IMR-90 (cell line): ENCODE measurements at regions not wholly inside any gene's neighbourhood (a gene's known extent, or its start where the extent isn't known, plus 50 kb on each side); places are given as distances from the start of the nearest gene placed in this dataset.

Source experiments
- ATAC-seq: fragments of 200-7000 bp; cut with Tn5 transposase; 2 replicates; pipeline ENCODE4 v1.9.1; 2020; ENCODE audit warnings: low read depth, mild to moderate bottlenecking, moderate library complexity
- BruUV-seq: library from RNA; stranded (reverse); fragments of 400-500 nt; replicated peaks from 2 replicates; lab custom pipeline; 2021; lab: Mats Ljungman, UMichigan
- CTCF ChIA-PET: fragments of 300-600 bp; formaldehyde crosslinking; extraction: SDS; loops from one replicate; lab custom pipeline; 2021; ENCODE audit warnings: antibody characterized with exemption; lab: Yijun Ruan, JAX
- POLR2A ChIA-PET: fragments of 300-600 bp; sonication (Branson Sonifier 250); formaldehyde crosslinking; loops from one replicate; lab custom pipeline; 2022; ENCODE audit warnings: antibody characterized with exemption; ENCODE audit not compliant: unreplicated experiment; lab: Charles Lee
- DNase-seq: peaks from one replicate; pipeline ENCODE4 v3.0.0; 2013
- H2AFZ ChIP-seq: replicated peaks from 2 replicates; pipeline ENCODE3; 2013; ENCODE audit warnings: low read length, mild to moderate bottlenecking; ENCODE audit not compliant: poor library complexity
- H2AK5ac ChIP-seq: 2 replicates; pipeline ENCODE4 v1.6.1; 2013; ENCODE audit warnings: low read depth, low read length, inconsistent platforms
- H2AK9ac ChIP-seq: replicated peaks from 2 replicates; pipeline ENCODE3; 2013; ENCODE audit warnings: mild to moderate bottlenecking, low read depth, low read length, moderate library complexity; ENCODE audit not compliant: poor library complexity
- H2BK120ac ChIP-seq: 2 replicates; pipeline ENCODE4 v1.6.1; 2013; ENCODE audit warnings: low read depth, low read length, inconsistent platforms
- H2BK15ac ChIP-seq: 3 replicates; pipeline ENCODE4 v1.6.1; 2013; ENCODE audit warnings: low read depth, low read length, inconsistent platforms
- H2BK20ac ChIP-seq: 2 replicates; pipeline ENCODE4 v1.6.1; 2013; ENCODE audit warnings: low read depth, mild to moderate bottlenecking, inconsistent platforms, low read length, moderate library complexity
- H2BK5ac ChIP-seq: 2 replicates; pipeline ENCODE4 v1.6.1; 2013; ENCODE audit warnings: mild to moderate bottlenecking, low read depth, low read length, inconsistent platforms; ENCODE audit not compliant: poor library complexity, severe bottlenecking
- H3K14ac ChIP-seq: replicated peaks from 2 replicates; pipeline ENCODE4 v1.6.1; 2013; ENCODE audit warnings: low read depth, low read length, inconsistent platforms
- H3K18ac ChIP-seq: 2 replicates; pipeline ENCODE4 v1.6.1; 2013; ENCODE audit warnings: low read depth, low read length, control low read depth
- H3K23ac ChIP-seq: 2 replicates; pipeline ENCODE4 v1.6.1; 2013; ENCODE audit warnings: low read depth, low read length, inconsistent platforms
- H3K27ac ChIP-seq: 2 replicates; pipeline ENCODE4 v1.5.1; 2013; ENCODE audit warnings: mild to moderate bottlenecking, control low read depth, low read length; ENCODE audit not compliant: insufficient read depth
- H3K27me3 ChIP-seq: 2 replicates; pipeline ENCODE4 v1.6.1; 2013; ENCODE audit warnings: low read length; ENCODE audit not compliant: control insufficient read depth, insufficient read depth
- H3K36me3 ChIP-seq: 2 replicates; pipeline ENCODE4 v1.6.1; 2013; ENCODE audit warnings: low read length, mixed read lengths; ENCODE audit not compliant: control insufficient read depth, insufficient read depth
- H3K4ac ChIP-seq: 2 replicates; pipeline ENCODE4 v1.6.1; 2013; ENCODE audit warnings: low read depth, low read length, inconsistent platforms
- H3K4me1 ChIP-seq: 2 replicates; pipeline ENCODE4 v1.6.1; 2013; ENCODE audit warnings: low read length, mixed read lengths; ENCODE audit not compliant: control insufficient read depth, insufficient read depth
- H3K4me2 ChIP-seq: 2 replicates; pipeline ENCODE4 v1.6.1; 2013; ENCODE audit warnings: low read depth, mild to moderate bottlenecking, control low read depth, low read length, moderate library complexity
- H3K4me3 ChIP-seq: 2 replicates; pipeline ENCODE4 v1.5.1; 2013; ENCODE audit warnings: low read depth, mild to moderate bottlenecking, control low read depth, low read length, moderate library complexity; ENCODE audit not compliant: insufficient read depth
- H3K56ac ChIP-seq: 2 replicates; pipeline ENCODE4 v1.6.1; 2013; ENCODE audit warnings: low read length, inconsistent platforms; ENCODE audit not compliant: insufficient read depth; ENCODE audit errors: extremely low read depth
- H3K79me1 ChIP-seq, 2 experiments: 2 replicates each; pipeline ENCODE4 v1.6.1; 2013; ENCODE audit warnings: low read length in 2 of 2, inconsistent platforms in 1 of 2, low read depth in 1 of 2
- H3K9ac ChIP-seq: 2 replicates; pipeline ENCODE4 v1.6.1; 2013; ENCODE audit warnings: low read depth, low read length, control low read depth
- H3K9me1 ChIP-seq: 2 replicates; pipeline ENCODE4 v1.6.1; 2013; ENCODE audit warnings: low read length, inconsistent platforms; ENCODE audit not compliant: insufficient read depth
- H3K9me3 ChIP-seq: 2 replicates; pipeline ENCODE4 v1.6.1; 2013; ENCODE audit warnings: low read length; ENCODE audit not compliant: control insufficient read depth, insufficient read depth
- H4K20me1 ChIP-seq: 2 replicates; pipeline ENCODE4 v1.6.1; 2013; ENCODE audit warnings: low read length, inconsistent platforms; ENCODE audit not compliant: insufficient read depth
- H4K5ac ChIP-seq: 2 replicates; pipeline ENCODE4 v1.6.1; 2013; ENCODE audit warnings: mild to moderate bottlenecking, low read depth, low read length, control low read depth
- H4K8ac ChIP-seq, 2 experiments: 2 replicates each; pipeline ENCODE4 v1.6.1; 2013; ENCODE audit warnings: low read depth in 2 of 2, low read length in 2 of 2, control low read depth in 1 of 2, inconsistent platforms in 1 of 2
- H4K91ac ChIP-seq: 2 replicates; pipeline ENCODE4 v1.6.1; 2013; ENCODE audit warnings: low read depth, low read length, inconsistent platforms; ENCODE audit not compliant: insufficient read depth
- BHLHE40 ChIP-seq: fragments of 150-350 bp; IDR thresholded peaks from 2 replicates; pipeline ENCODE4 v1.6.1; 2016; ENCODE audit warnings: mild to moderate bottlenecking, low read depth, low read length
- CEBPB ChIP-seq: IDR thresholded peaks from 2 replicates; pipeline ENCODE4 v1.6.1; 2012; ENCODE audit warnings: low read depth, low read length, improper control_type of control experiment
- CHD1 ChIP-seq: IDR thresholded peaks from 2 replicates; pipeline ENCODE4 v1.6.1; 2012; ENCODE audit warnings: low read depth, low read length, improper control_type of control experiment
- ELK1 ChIP-seq: fragments of 150-350 bp; IDR thresholded peaks from 2 replicates; pipeline ENCODE4 v1.6.1; 2016; ENCODE audit warnings: low read depth, mild to moderate bottlenecking, low read length, moderate library complexity, borderline replicate concordance
- FOS ChIP-seq: fragments of 150-350 bp; IDR thresholded peaks from 2 replicates; pipeline ENCODE4 v1.6.1; 2016; ENCODE audit warnings: low read depth, low read length
- MAFK ChIP-seq: IDR thresholded peaks from 2 replicates; pipeline ENCODE4 v1.6.1; 2012; ENCODE audit warnings: low read depth, low read length, improper control_type of control experiment
- MAZ ChIP-seq: IDR thresholded peaks from 2 replicates; pipeline ENCODE4 v1.6.1; 2012; ENCODE audit warnings: low read depth, mild to moderate bottlenecking, low read length, improper control_type of control experiment, moderate library complexity, borderline replicate concordance
- MXI1 ChIP-seq: IDR thresholded peaks from 2 replicates; pipeline ENCODE4 v1.6.1; 2012; ENCODE audit warnings: low read depth, mild to moderate bottlenecking, low read length, moderate library complexity, borderline replicate concordance
- NFE2L2 ChIP-seq: fragments of 150-350 bp; IDR thresholded peaks from 2 replicates; pipeline ENCODE4 v1.6.1; 2016; ENCODE audit warnings: low read depth, mild to moderate bottlenecking, low read length
- POLR2A ChIP-seq: IDR thresholded peaks from 2 replicates; pipeline ENCODE4 v1.6.1; 2012; ENCODE audit warnings: mild to moderate bottlenecking, low read depth, low read length
- RAD21 ChIP-seq: IDR thresholded peaks from 2 replicates; pipeline ENCODE4 v1.6.1; 2012; ENCODE audit warnings: low read length, improper control_type of control experiment
- RCOR1 ChIP-seq: IDR thresholded peaks from 2 replicates; pipeline ENCODE4 v1.6.1; 2012; ENCODE audit warnings: mild to moderate bottlenecking, low read length, improper control_type of control experiment; ENCODE audit not compliant: insufficient replicate concordance
- RFX5 ChIP-seq: IDR thresholded peaks from 2 replicates; pipeline ENCODE4 v1.8.0; 2012; ENCODE audit warnings: low read depth, mild to moderate bottlenecking, low read length, moderate library complexity
- SMC3 ChIP-seq: fragments of 150-350 bp; IDR thresholded peaks from 2 replicates; pipeline ENCODE4 v1.6.1; 2016; ENCODE audit warnings: low read depth, mild to moderate bottlenecking, antibody characterized with exemption, low read length, moderate library complexity
- USF2 ChIP-seq: fragments of 150-350 bp; IDR thresholded peaks from 2 replicates; pipeline ENCODE4 v1.6.1; 2017; ENCODE audit warnings: mild to moderate bottlenecking, antibody characterized with exemption, low read length, low read depth
- WGBS, 2 experiments: methylation state at CpG; one replicate each; pipeline versions ENCODE4 v1.1.5 to v1.1.7; 2013; ENCODE audit warnings: missing lambda C conversion rate in 2 of 2; ENCODE audit not compliant: insufficient read length in 1 of 2; ENCODE audit errors: extremely low coverage in 2 of 2; 5-methylcytosine and 5-hydroxymethylcytosine counted together
- dilution Hi-C: fragments of 300-500 bp; cut with HindIII; formaldehyde crosslinking; loops from one replicate; pipeline ENCODE4 v1.14.3; 2018; ENCODE audit warnings: low sequenced_read_pairs; ENCODE audit not compliant: unreplicated experiment
- in situ Hi-C: fragments of 300-500 bp; cut with MboI; formaldehyde crosslinking; loops from 3 replicates; pipeline ENCODE4 v1.14.3; 2019; ENCODE audit warnings: low sequenced_read_pairs, inconsistent platforms, mixed read lengths
- intact Hi-C: fragments of 100-400 bp; cut with micrococcal nuclease; formaldehyde crosslinking; loops from 2 replicates; pipeline ENCODE4 v1.10.0; 2022
- TF ChIP-seq, protein P1 (sequence below): conservative IDR thresholded peaks from 2 replicates; pipeline ENCODE4 v1.5.1; 2012; ENCODE audit warnings: mild to moderate bottlenecking, low read depth, low read length, improper control_type of control experiment

DNA sequence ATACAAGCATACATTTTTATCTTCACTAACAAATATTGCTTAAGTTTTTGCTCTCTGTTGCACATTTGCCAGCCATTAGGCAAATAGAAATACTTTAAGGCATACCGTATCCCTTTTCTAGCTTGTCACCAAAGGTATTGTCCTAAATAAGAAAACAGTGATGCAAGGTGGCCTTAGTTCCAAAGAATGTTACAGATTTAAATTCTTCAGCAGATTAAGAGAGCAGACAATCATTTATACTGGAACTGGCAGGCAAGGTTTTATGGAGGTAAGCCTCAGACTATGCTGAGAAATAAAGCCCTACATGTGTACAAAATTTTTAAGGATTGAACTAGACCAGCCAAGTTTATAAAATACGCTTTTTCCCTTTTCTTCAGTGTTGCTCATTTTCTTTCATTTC lies 247.8 kb downstream of the IZUMO3 start:
- BruUV-seq = no TSS peak
- DNase-seq (no peak), ATAC-seq (no peak)
- Histone ChIP-seq H4K5ac (no peak overlapping the region), H2AK5ac (no peak overlapping the region), H2BK20ac (no peak overlapping the region), H4K20me1 (no peaks in the 10 kb centered on the region), H3K4me2 (no peak overlapping the region), H3K23ac (no peak overlapping the region), H3K27ac (no peak overlapping the region), H3K14ac (no peak overlapping the region), H2BK15ac (no peak overlapping the region), H3K4ac (no peak overlapping the region), H2BK5ac (no peak overlapping the region), H3K18ac (no peak overlapping the region), H4K91ac (no peak overlapping the region), H3K4me3 (no peak overlapping the region), H3K9me3 (peaks cover 8% of the 10 kb centered on the region; the same call in 1 of the 2 replicates), H4K8ac (no peak overlapping the region), H3K36me3 (no peaks in the 10 kb centered on the region), H3K27me3 (no peaks in the 10 kb centered on the region), H3K56ac (no peak overlapping the region), H2BK120ac (no peak overlapping the region), H3K4me1 (no peaks in the 10 kb centered on the region), H3K9ac (no peak overlapping the region), H3K79me1 (no peaks in the 10 kb centered on the region), H2AFZ (no peak overlapping the region), H3K9me1 (no peaks in the 10 kb centered on the region), H2AK9ac (no peak overlapping the region)
- TF ChIP-seq NFE2L2 (no peak), RCOR1 (no peak), BHLHE40 (no peak), CHD1 (no peak), MAZ (no peak), USF2 (no peak), POLR2A (no peak), ELK1 (no peak), FOS (no peak), RFX5 (no peak), SMC3 (no peak), MAFK (no peak), CEBPB (no peak), MXI1 (no peak), RAD21 (no peak)
- TF ChIP-seq, protein P1, sequence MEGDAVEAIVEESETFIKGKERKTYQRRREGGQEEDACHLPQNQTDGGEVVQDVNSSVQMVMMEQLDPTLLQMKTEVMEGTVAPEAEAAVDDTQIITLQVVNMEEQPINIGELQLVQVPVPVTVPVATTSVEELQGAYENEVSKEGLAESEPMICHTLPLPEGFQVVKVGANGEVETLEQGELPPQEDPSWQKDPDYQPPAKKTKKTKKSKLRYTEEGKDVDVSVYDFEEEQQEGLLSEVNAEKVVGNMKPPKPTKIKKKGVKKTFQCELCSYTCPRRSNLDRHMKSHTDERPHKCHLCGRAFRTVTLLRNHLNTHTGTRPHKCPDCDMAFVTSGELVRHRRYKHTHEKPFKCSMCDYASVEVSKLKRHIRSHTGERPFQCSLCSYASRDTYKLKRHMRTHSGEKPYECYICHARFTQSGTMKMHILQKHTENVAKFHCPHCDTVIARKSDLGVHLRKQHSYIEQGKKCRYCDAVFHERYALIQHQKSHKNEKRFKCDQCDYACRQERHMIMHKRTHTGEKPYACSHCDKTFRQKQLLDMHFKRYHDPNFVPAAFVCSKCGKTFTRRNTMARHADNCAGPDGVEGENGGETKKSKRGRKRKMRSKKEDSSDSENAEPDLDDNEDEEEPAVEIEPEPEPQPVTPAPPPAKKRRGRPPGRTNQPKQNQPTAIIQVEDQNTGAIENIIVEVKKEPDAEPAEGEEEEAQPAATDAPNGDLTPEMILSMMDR = no peak
- CTCF ChIA-PET = no interaction called here
- in situ Hi-C loops = no loop called here
- POLR2A ChIA-PET = no interaction called here
- dilution Hi-C loops = no loop called here
- WGBS, 2 experiments = no CpG with 5 or more reads among the region's 2 CpGs
- intact Hi-C loops = no loop called here
